ENCODE measurements at regions not wholly inside any gene's neighbourhood (a gene's known extent, or its start where the extent isn't known, plus 50 kb on each side); places are given as distances from the start of the nearest gene placed in this dataset.
"Not testable (repeated sequence)": the region's sequence is repeated elsewhere in the genome, so short reads cannot be mapped to it uniquely, and the experiment has no call there.

DNA sequence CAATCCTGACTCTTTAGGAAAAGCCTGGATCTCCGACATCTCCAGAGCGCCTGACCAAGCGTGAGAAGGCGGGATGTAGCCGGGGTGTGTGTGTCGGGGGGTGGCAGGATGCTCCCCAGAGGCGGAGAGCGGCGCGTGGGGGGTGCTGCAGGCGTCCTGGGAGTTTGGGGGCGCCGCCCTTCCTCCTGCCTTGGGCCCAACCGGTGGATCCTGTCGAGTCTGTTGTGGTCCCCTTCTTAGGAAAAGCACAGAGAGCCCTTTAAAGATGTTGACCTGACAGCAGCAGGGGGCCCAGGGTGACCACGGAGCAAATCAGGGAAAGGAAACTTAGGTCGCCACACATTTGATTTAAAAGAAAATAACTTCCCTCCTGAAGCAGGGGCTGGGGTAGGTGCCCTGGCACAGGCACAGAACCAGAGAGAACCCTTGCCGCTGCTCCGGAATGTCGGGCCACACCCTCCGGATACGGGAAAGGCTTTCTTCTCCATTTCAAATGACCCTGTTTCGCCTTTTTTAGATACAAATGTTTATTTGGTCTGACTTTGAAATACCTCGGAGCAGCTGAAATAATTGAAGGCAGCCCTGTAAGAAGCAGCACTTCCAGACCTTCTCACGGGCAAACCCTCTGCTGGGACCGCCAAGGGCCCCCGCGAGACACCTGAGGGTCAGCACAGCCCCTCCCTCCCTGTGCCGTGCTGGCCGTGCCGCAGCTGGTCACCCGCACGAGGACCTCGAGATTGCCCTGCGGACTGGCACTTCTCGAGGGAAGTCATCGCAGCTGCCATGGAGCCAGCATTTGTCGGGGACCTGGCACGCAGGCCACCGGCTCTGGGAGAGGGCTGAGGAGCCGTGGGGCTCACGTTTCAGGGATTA, 102.9 kb upstream of the KLF13 start:
- no peak for TF ChIP-seq CTCF (conservative IDR thresholded peaks at IDR 0.05; ENCODE audit: control insufficient read depth, insufficient read depth, low read depth, low read length)
- no peak for DNase-seq (ENCODE audit: low read depth)
- no peak overlapping the region for H3K4me3 ChIP-seq (ENCODE audit: control insufficient read depth, low read depth, low read length)

- not testable (repeated sequence) for H3K4me3 ChIP-seq (ENCODE audit: control insufficient read depth, low read depth, low read length); DNase-seq (ENCODE audit: low read depth)
These were observed 102.0 kb upstream of the KLF13 start for GRCh38 chr15:31224661-31225060.

DNA sequence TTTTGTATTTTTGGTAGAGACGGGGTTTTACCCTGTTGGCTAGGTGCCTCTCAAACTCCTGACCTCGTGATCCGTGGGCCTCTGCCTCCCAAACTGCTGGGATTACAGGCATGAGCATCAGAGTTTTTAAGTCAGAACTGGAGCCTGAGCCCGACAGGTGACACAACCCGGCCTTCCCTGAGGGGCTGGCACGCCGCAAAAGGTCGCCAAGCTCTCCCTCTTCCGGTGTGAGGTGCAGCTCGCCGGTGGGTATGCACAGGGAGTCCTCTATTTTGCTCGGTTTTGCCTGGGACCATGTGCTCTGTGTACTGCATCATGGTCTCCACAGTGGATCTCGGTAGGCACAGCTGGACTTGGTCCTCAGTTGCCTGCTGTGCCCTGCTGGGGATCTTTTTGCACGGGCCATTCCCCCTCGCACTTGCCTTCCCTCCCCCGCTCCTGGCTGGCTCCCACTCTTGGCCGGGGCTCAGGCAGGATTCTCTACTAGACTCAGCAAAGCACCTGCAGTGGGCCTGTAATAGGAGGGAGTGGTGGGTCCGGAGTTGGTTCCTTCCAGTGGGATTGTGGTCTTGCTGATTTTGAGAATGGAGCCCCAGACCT, 101.2 kb upstream of the KLF13 start:
- no peak for TF ChIP-seq CTCF (conservative IDR thresholded peaks at IDR 0.05; ENCODE audit: control insufficient read depth, insufficient read depth, low read depth, low read length)
- DNase-seq (ENCODE audit: low read depth), result no peak
- H3K4me3 ChIP-seq (ENCODE audit: control insufficient read depth, low read depth, low read length), result no peak overlapping the region

DNA sequence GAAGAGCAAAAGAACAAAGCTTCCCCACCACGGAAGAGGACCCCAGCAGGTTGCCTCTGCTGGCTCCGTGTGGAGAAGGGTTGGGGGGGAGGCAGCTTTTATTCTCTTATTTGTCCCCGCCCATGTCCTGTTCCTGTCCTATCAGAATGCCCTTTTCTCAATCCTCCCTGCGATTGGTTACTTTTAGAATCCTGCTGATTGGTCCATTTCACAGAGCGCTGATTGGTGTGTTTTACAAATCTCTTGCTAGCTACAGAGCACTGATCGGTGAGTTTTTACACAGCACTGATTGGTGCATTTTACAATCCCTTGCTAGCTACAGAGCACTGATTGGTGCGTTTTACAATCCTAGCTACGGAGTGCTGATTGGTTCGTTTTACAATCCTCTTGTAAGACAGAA, 100.6 kb upstream of the KLF13 start:
- no peak for TF ChIP-seq CTCF (conservative IDR thresholded peaks at IDR 0.05; ENCODE audit: control insufficient read depth, insufficient read depth, low read depth, low read length)
- H3K4me3 ChIP-seq (ENCODE audit: control insufficient read depth, low read depth, low read length), result no peak overlapping the region
- no peak for DNase-seq (ENCODE audit: low read depth)

DNA sequence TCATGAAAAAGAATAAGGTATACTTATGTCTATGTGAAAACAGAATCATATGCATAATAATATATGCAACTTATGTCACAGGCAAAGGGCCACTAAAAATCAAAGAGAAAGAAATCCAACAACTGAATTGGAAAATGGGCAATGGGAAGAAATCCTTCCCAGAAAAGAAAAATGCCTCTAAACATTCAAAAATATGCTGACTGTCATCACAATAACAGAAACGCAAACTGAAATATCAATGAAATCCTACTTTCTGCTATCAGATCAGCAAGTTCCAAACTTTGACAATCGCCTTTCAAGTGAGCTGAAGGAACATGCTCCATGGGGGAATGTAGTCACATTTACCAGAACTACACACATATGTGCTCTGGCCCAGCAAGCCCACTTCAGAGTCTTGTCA, 99.4 kb upstream of the KLF13 start:
- no peak for DNase-seq (ENCODE audit: low read depth)
- no peak for TF ChIP-seq CTCF (conservative IDR thresholded peaks at IDR 0.05; ENCODE audit: control insufficient read depth, insufficient read depth, low read depth, low read length)
- H3K4me3 ChIP-seq (ENCODE audit: control insufficient read depth, low read depth, low read length), result no peak overlapping the region

- DNase-seq (ENCODE audit: low read depth), result no peak
- H3K4me3 ChIP-seq (ENCODE audit: control insufficient read depth, low read depth, low read length), result no peak overlapping the region
- TF ChIP-seq CTCF (conservative IDR thresholded peaks at IDR 0.05; ENCODE audit: control insufficient read depth, insufficient read depth, low read depth, low read length), result no peak
These were observed 98.6 kb upstream of the KLF13 start for GRCh38 chr15:31228011-31228484.

Measured in fibroblast of mammary gland (primary cell).